Dermis blood vessel endothelial cell (primary cell): ENCODE measurements at regions not wholly inside any gene's neighbourhood (a gene's known extent, or its start where the extent isn't known, plus 50 kb on each side); places are given as distances from the start of the nearest gene placed in this dataset.
"Not testable (repeated sequence)": the region's sequence is repeated elsewhere in the genome, so short reads cannot be mapped to it uniquely, and the experiment has no call there.

ENCODE experiments used
- DNase-seq: peaks from one replicate; pipeline ENCODE4 v3.0.0; 2010

DNA sequence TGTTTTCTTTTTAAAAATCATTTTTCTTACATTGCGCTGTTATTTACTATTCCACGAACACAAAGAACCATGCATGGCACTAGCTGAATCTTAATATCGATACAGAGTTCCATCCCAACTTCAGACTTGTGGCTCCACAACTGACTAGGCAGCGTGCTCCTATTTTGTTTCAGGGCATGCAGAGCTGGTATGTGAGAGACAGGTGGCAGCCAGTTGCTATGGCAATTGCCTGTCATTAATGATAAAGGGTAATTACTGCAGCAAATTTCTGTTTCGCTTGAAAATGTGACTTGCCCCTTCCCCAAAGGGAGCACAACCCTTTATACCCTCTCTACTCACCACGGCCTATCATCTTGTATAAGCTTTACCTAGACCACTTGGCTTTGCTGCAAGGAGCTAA lies 113.1 kb upstream of the G2E3 start:
- DNase-seq: no peak

DNA sequence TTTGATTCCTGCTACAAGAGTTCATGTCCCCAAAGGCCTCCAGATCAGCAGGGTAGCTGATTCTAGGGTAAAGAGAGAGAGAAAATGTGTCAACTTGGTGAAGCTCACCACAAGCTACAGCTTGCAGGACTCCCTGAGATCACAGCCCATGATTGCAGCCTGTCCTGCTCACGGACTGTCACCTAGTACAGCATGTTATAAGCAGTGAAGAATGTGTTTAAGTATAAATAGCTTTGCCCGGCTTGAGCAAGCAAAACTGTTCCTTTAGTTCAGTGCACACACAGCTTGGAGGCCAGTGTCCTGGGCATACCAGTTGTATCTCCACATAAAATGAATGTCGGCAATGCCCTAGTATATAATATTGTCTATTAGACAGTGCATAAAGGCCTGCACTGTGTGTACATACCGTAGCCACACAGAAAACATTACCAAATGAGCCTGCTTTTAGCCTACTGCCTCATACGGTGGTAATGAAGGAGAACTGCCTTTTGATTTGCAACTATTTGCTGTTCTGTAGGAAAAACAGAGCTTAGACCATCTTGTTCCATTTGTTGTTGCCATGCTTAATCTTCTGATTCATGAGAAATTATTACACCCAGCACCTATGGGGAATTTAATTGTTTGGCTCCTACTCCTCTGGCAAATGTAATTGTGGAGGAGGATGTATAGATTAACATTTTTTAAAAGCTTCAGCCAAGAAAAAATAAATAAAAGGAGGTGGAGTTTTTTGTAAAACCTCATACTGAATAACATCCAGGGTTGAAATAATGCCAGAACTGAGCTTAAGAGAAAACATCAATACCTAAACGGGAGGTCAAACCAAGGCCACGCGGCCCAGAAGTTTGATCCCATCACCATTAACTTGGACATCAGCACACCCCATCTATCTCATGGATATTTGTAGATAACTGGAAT lies 108.1 kb upstream of the G2E3 start:
- DNase-seq: no peak

DNA sequence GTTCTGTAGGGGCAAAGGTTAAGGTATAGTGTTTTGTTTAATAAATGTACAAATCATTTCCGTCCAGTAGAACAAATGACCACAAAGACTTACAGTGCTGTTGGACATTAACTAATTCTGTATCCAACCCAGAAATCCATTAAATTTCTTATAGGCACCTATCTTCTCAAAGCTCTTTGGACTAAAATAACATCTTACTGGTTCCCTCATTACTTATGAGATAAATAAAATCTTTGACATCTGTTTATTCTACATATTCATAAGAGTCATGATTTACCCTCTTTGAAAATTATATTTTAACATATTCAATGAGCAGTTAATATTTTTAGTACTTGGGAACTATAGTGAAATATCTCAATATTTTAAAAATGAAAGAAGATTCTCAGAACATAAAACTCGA lies 102.7 kb upstream of the G2E3 start:
- no peak for DNase-seq

- no peak for DNase-seq
These were observed 96.6 kb upstream of the G2E3 start for GRCh38 chr14:30462358-30462757.

GRCh38 chr14:30464481-30464880 lies 94.5 kb upstream of the G2E3 start:
- no peak for DNase-seq

GRCh38 chr14:30468354-30468753 lies 90.6 kb upstream of the G2E3 start:
- DNase-seq: no peak

DNA sequence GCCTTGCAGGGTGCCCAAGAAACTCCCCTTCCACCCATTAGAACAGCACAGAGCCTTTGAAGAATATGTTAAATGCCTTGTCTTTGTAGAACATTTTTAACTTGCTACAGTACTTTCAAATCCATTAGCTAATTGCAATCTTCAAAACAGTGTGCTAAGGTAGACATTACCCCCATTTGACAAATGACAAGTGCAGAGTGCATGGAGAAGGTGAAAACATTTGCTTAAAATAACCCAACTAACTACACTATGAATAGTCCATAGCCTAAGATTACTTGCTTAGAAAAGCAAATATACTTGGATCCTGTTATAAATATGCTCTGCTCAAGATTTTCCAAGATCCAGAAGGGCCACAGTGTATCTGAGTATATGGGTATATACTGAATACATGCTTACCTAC lies 87.0 kb upstream of the G2E3 start:
- no peak for DNase-seq

- DNase-seq: not testable (repeated sequence)
These were observed 84.9 kb upstream of the G2E3 start for GRCh38 chr14:30473846-30474696.

GRCh38 chr14:30482276-30482675 lies 76.7 kb upstream of the G2E3 start:
- no peak for DNase-seq

GRCh38 chr14:30484201-30484600 lies 74.8 kb upstream of the G2E3 start:
- no peak for DNase-seq

- no peak for DNase-seq
These were observed 74.0 kb upstream of the G2E3 start for GRCh38 chr14:30484976-30485375.

GRCh38 chr14:30496852-30497251 lies 62.1 kb upstream of the G2E3 start:
- DNase-seq: no peak

DNA sequence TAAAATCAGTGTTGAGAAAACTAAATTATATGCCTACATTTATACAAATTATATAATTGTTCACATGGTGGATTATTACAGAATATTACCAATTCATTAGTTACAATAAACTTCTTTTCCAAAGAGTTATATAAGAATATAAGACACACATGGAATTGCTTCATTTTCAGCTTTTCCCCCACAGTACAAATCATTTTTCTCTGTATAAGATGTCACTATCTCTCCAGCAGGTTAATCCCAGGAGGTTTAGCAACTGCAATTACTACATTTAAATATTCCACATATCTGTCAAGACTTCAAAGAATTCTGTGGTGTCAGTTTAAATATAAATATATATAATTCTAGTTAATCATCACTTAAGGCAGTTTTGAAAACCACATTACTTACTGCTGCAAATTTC lies 59.6 kb upstream of the G2E3 start:
- DNase-seq: no peak

DNA sequence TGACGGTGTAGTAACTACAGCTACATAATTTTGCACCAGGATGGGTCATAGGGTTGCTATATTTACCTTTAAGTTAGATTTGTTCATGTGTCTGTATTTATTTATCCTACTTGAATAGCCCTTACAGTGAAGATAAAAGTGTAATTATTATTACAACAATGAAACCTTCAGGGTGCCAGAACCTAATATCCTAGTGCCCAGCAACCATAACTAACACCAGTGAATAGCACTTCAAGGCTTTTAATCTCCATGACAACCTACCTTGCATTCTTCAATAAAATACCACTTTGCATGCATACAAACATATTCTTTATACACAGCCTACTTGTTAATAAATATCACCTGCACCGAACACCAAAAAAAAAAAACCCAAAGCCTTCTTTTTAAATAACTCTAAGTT lies 58.7 kb upstream of the G2E3 start:
- DNase-seq: no peak

DNA sequence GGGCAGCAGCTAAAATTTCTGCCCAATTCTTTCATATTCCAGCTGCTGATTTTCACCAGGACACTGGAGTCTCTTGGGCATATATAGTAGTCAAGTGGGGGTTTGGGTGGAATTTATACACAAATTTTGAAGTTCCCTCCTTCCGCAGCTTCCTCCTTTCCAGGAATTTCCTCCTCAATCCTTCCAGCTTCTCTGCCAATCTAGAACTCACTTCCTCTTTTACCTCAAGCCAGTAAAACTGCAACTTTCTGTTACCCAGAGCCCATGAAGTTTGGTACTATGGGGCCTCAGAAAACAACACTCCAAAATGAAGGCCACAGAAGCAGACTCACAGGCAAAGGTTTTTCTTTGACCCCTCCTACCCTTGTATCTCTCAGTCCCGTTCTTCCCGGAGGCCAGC lies 51.7 kb upstream of the G2E3 start:
- DNase-seq: no peak
